ENCODE measurements at regions not wholly inside any gene's neighbourhood (a gene's known extent, or its start where the extent isn't known, plus 50 kb on each side); places are given as distances from the start of the nearest gene placed in this dataset.
"Not testable (repeated sequence)": the region's sequence is repeated elsewhere in the genome, so short reads cannot be mapped to it uniquely, and the experiment has no call there.

GRCh38 chr18:52077251-52077983 is 262.6 kb upstream of the DCC start:
- no peak for DNase-seq

- DNase-seq, result no peak
These were observed 257.8 kb upstream of the DCC start for GRCh38 chr18:52082246-52082645.

- no peak for DNase-seq
These were observed 252.9 kb upstream of the DCC start for GRCh38 chr18:52087140-52087539.

- DNase-seq, result no peak
These were observed 250.0 kb upstream of the DCC start for GRCh38 chr18:52090005-52090404.

- no peak for DNase-seq
These were observed 246.8 kb upstream of the DCC start for GRCh38 chr18:52093171-52093570.

GRCh38 chr18:52118684-52119083 is 221.3 kb upstream of the DCC start:
- DNase-seq, result no peak

- peak; percentile 56 for DNase-seq
These were observed 209.2 kb upstream of the DCC start for GRCh38 chr18:52130624-52131301.

GRCh38 chr18:52131845-52132244 is 208.2 kb upstream of the DCC start:
- DNase-seq, result no peak

- DNase-seq, result no peak
These were observed 203.5 kb upstream of the DCC start for GRCh38 chr18:52136532-52136931.

- no peak for DNase-seq
These were observed 199.0 kb upstream of the DCC start for GRCh38 chr18:52140986-52141385.

GRCh38 chr18:52150050-52150449 is 189.9 kb upstream of the DCC start:
- no peak for DNase-seq

- no peak for DNase-seq
These were observed 188.0 kb upstream of the DCC start for GRCh38 chr18:52152036-52152435.

GRCh38 chr18:52156166-52156565 is 183.8 kb upstream of the DCC start:
- DNase-seq, result no peak

- no peak for DNase-seq
These were observed 179.4 kb upstream of the DCC start for GRCh38 chr18:52160636-52161035.

- DNase-seq, result no peak
These were observed 176.5 kb upstream of the DCC start for GRCh38 chr18:52163478-52163877.

- not testable (repeated sequence) for DNase-seq
These were observed 171.9 kb upstream of the DCC start for GRCh38 chr18:52168131-52168530.

- no peak for DNase-seq
These were observed 165.8 kb upstream of the DCC start for GRCh38 chr18:52174220-52174619.

- no peak for DNase-seq
These were observed 164.6 kb upstream of the DCC start for GRCh38 chr18:52175406-52175805.

GRCh38 chr18:52183107-52183506 is 156.9 kb upstream of the DCC start:
- no peak for DNase-seq

GRCh38 chr18:52190195-52190594 is 149.8 kb upstream of the DCC start:
- no peak for DNase-seq

- no peak for DNase-seq
These were observed 149.4 kb upstream of the DCC start for GRCh38 chr18:52190631-52191030.

- no peak for DNase-seq
These were observed 139.6 kb upstream of the DCC start for GRCh38 chr18:52200406-52200805.

GRCh38 chr18:52200921-52201663 is 138.9 kb upstream of the DCC start:
- no peak for DNase-seq

All from skin of body (tissue), 1 donor.